MM.1S (cell line): ENCODE measurements at regions not wholly inside any gene's neighbourhood (a gene's known extent, or its start where the extent isn't known, plus 50 kb on each side); places are given as distances from the start of the nearest gene placed in this dataset.

Experiments
- DNase-seq: peaks from one replicate; pipeline ENCODE4 v3.0.0-alpha.2; 2015
- H2AFZ ChIP-seq: fragments of 300-600 bp; sonication (generic); 2 replicates; pipeline ENCODE4 v1.6.0; 2016; ENCODE audit warnings: antibody characterized with exemption, low read length
- H3F3A ChIP-seq: fragments of 300-600 bp; sonication (generic); 2 replicates; pipeline ENCODE4 v1.6.1; 2016; ENCODE audit warnings: mild to moderate bottlenecking, antibody characterized with exemption, low read length, moderate library complexity, mixed read lengths; ENCODE audit not compliant: insufficient read depth
- H3K27ac ChIP-seq: fragments of 300-600 bp; sonication (generic); 2 replicates; pipeline ENCODE4 v1.5.1; 2016; ENCODE audit warnings: mild to moderate bottlenecking, low read length
- H3K27me3 ChIP-seq: fragments of 300-600 bp; sonication (generic); replicated peaks from 2 replicates; pipeline ENCODE4 v1.6.0; 2016; ENCODE audit warnings: low read length; ENCODE audit not compliant: insufficient read depth
- H3K36me3 ChIP-seq: fragments of 300-600 bp; sonication (generic); replicated peaks from 2 replicates; pipeline ENCODE4 v1.6.1; 2016; ENCODE audit warnings: mild to moderate bottlenecking, low read length, mixed read lengths; ENCODE audit not compliant: insufficient read depth
- H3K4me1 ChIP-seq: fragments of 300-600 bp; sonication (generic); 2 replicates; pipeline ENCODE4 v1.6.1; 2016; ENCODE audit warnings: low read length, mixed read lengths
- H3K4me2 ChIP-seq: fragments of 300-600 bp; sonication (generic); 2 replicates; pipeline ENCODE4 v1.6.0; 2016; ENCODE audit warnings: low read depth, low read length
- H3K4me3 ChIP-seq: fragments of 300-600 bp; sonication (generic); 2 replicates; pipeline ENCODE4 v1.5.1; 2016; ENCODE audit warnings: low read length, mixed read lengths
- H3K79me2 ChIP-seq: fragments of 300-600 bp; sonication (generic); 2 replicates; pipeline ENCODE4 v1.6.1; 2016; ENCODE audit warnings: mixed run types, low read length, mixed read lengths
- H3K9ac ChIP-seq: fragments of 300-600 bp; sonication (generic); 2 replicates; pipeline ENCODE4 v1.6.1; 2016; ENCODE audit warnings: low read length, mixed read lengths
- H3K9me2 ChIP-seq: fragments of 300-600 bp; sonication (generic); replicated peaks from 2 replicates; pipeline ENCODE4 v1.6.1; 2016; ENCODE audit warnings: mild to moderate bottlenecking, low read length, mixed read lengths; ENCODE audit not compliant: insufficient read depth
- H3K9me3 ChIP-seq: fragments of 300-600 bp; sonication (generic); replicated peaks from 2 replicates; pipeline ENCODE4 v1.6.1; 2016; ENCODE audit warnings: mild to moderate bottlenecking, low read length, mixed read lengths; ENCODE audit not compliant: insufficient read depth
- H4K20me1 ChIP-seq: fragments of 300-600 bp; sonication (generic); 2 replicates; pipeline ENCODE4 v1.6.1; 2016; ENCODE audit warnings: mild to moderate bottlenecking, low read length, moderate library complexity, mixed read lengths; ENCODE audit not compliant: insufficient read depth
- EZH2 ChIP-seq: fragments of 300-600 bp; sonication (generic); optimal IDR thresholded peaks from 2 replicates; pipeline ENCODE3; 2017; ENCODE audit warnings: low read depth, mild to moderate bottlenecking, antibody characterized with exemption, low read length, mixed read lengths
- EZH2phosphoT487 ChIP-seq: fragments of 300-600 bp; sonication (generic); IDR thresholded peaks from 2 replicates; pipeline ENCODE4 v1.6.1; 2018; ENCODE audit warnings: antibody characterized with exemption, low read length
- TF ChIP-seq, protein P1 (sequence below): fragments of 300-600 bp; sonication (generic); IDR thresholded peaks from 2 replicates; pipeline ENCODE4 v1.5.1; 2016; ENCODE audit warnings: antibody characterized with exemption, low read length, mixed read lengths

DNA sequence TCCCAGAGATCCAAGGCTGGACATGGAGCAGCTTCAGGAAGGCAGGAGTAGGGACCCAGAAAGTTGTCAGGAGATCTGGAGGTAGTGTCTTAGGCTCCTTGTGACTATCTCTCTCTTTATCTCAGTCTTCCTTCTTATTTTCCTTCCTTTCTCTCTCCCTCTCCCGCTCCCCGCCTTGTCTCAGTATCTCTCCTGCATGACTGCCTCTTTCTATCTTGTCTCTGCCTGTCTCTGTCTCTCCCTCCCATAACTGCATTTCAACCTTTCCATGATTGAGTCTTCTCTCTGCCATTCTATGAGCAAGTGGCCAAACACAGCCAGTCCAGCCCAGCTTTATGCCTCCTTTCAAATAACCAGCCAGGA is 61.0 kb upstream of the NEK6 start:
- no peaks in the 10 kb centered on the region for H3K79me2 ChIP-seq
- H3K36me3 ChIP-seq, result no peaks in the 10 kb centered on the region
- H2AFZ ChIP-seq, result no peak overlapping the region
- no peak overlapping the region for H3K27ac ChIP-seq
- H3K9me2 ChIP-seq, result no peaks in the 10 kb centered on the region
- H3K9ac ChIP-seq, result no peak overlapping the region
- no peak overlapping the region for H3K4me3 ChIP-seq
- no peak overlapping the region for H3K4me2 ChIP-seq
- H3K27me3 ChIP-seq, result no peaks in the 10 kb centered on the region
- TF ChIP-seq EZH2, result no peak
- no peak for TF ChIP-seq EZH2phosphoT487
- TF ChIP-seq, protein P1, sequence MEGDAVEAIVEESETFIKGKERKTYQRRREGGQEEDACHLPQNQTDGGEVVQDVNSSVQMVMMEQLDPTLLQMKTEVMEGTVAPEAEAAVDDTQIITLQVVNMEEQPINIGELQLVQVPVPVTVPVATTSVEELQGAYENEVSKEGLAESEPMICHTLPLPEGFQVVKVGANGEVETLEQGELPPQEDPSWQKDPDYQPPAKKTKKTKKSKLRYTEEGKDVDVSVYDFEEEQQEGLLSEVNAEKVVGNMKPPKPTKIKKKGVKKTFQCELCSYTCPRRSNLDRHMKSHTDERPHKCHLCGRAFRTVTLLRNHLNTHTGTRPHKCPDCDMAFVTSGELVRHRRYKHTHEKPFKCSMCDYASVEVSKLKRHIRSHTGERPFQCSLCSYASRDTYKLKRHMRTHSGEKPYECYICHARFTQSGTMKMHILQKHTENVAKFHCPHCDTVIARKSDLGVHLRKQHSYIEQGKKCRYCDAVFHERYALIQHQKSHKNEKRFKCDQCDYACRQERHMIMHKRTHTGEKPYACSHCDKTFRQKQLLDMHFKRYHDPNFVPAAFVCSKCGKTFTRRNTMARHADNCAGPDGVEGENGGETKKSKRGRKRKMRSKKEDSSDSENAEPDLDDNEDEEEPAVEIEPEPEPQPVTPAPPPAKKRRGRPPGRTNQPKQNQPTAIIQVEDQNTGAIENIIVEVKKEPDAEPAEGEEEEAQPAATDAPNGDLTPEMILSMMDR, result no peak
- no peaks in the 10 kb centered on the region for H3K9me3 ChIP-seq
- no peak for DNase-seq
- H4K20me1 ChIP-seq, result no peaks in the 10 kb centered on the region
- peaks cover 3% of the 10 kb centered on the region for H3F3A ChIP-seq
- peaks cover 6% of the 10 kb centered on the region for H3K4me1 ChIP-seq

DNA sequence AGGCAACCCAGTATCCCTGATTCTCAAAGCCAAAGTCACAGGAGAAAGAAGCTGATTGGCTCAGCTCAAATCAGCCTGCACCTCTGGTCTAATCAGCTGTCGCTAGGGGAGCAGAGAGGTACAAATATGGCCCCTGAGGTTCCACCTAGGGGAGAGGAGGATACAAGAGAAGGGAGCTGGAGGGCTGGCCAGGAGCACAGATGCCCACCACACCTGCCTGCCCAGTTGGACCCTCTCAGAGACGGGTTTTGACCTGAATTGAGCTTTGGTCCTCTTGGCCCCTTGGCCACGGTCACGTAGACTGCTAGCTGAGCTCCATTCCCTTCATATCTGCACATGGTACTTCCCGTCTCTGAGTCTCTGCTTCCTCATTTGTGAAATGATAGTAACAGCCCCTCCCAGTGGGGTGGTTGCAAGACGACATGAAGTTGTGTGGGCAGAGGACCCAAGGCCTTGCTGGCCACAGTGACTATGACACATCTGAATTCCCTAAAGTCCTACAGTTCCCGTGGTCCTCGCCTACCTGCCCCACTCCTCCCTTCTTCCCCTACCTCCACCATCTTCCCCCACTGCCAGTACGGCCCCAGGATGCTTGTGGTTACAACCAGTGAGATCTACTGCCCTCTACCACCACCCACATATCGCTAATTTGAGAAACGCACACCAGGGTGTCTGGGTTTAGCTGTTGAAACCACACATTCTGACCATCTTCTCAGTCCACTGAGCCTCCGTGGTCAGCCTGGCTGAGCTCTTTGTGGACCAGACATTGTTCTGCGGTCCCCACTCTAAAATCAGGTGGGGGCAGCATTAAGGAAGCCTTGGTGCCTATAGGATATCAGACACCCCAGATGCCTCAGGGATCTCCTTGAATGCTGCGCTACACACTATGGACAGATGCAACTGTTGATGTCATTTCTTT is 60.3 kb upstream of the NEK6 start:
- no peak overlapping the region for H3K4me3 ChIP-seq
- no peak overlapping the region for H3K4me2 ChIP-seq

DNA sequence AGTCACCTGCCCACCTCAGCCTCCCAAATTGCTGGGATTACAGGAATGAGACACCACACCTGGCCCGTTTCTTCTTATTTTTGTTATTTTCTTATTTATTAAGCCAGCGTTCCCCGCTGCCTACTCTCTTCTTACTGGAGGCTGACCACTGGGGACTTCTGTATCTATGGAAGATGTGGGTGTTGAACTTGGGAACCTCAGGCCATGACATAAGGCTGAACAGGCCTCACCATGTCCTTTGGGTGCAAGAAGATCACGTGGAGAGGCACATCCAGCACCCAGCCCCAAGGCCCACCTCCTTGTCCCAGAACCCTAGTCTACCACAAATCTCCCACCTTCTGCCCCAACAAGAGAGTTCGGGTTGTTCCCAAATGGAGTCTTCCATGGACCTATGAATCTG is 59.4 kb upstream of the NEK6 start:
- H3K36me3 ChIP-seq, result no peaks in the 10 kb centered on the region
- no peak overlapping the region for H3K27ac ChIP-seq
- H3F3A ChIP-seq, result peaks cover 15% of the 10 kb centered on the region
- TF ChIP-seq, protein P1, result no peak
- TF ChIP-seq EZH2phosphoT487 (no peak), EZH2 (no peak)
- H3K4me3 ChIP-seq, result no peak overlapping the region
- peaks cover 15% of the 10 kb centered on the region for H3K4me1 ChIP-seq
- no peaks in the 10 kb centered on the region for H3K9me2 ChIP-seq
- H3K79me2 ChIP-seq, result no peaks in the 10 kb centered on the region
- H3K9me3 ChIP-seq, result no peaks in the 10 kb centered on the region
- no peak overlapping the region for H3K4me2 ChIP-seq
- H4K20me1 ChIP-seq, result no peaks in the 10 kb centered on the region
- DNase-seq, result no peak
- H2AFZ ChIP-seq, result no peak overlapping the region
- no peak overlapping the region for H3K9ac ChIP-seq
- H3K27me3 ChIP-seq, result no peaks in the 10 kb centered on the region

More for the DNA sequence above, 60.3 kb upstream of the NEK6 start:
- Histone ChIP-seq H3K79me2 (no peaks in the 10 kb centered on the region), H4K20me1 (no peaks in the 10 kb centered on the region), H3K36me3 (no peaks in the 10 kb centered on the region), H3K9ac (no peak overlapping the region), H3K9me2 (no peaks in the 10 kb centered on the region), H3F3A (peaks cover 9% of the 10 kb centered on the region), H2AFZ (no peak overlapping the region), H3K27me3 (no peaks in the 10 kb centered on the region), H3K4me1 (peaks cover 6% of the 10 kb centered on the region), H3K27ac (no peak overlapping the region), H3K9me3 (no peaks in the 10 kb centered on the region)
- TF ChIP-seq EZH2, result no peak
- TF ChIP-seq, protein P1, result no peak
- TF ChIP-seq EZH2phosphoT487, result no peak
- DNase-seq, result no peak
